Breast epithelium (tissue), 4 donors: ENCODE measurements at regions not wholly inside any gene's neighbourhood (a gene's known extent, or its start where the extent isn't known, plus 50 kb on each side); places are given as distances from the start of the nearest gene placed in this dataset.
"Not testable (repeated sequence)": the region's sequence is repeated elsewhere in the genome, so short reads cannot be mapped to it uniquely, and the experiment has no call there.

Source experiments
- DNase-seq, 2 donors: peaks; one replicate each; pipeline ENCODE4 v3.0.0-alpha.2; 2019; ENCODE audit warnings: low spot score in 2 of 2
- H3K27ac ChIP-seq, 2 donors: fragments of 200-600 bp; sonication (generic) in 1 of 2; one replicate each; pipeline ENCODE4 v1.5.1; 2016 to 2019; ENCODE audit warnings: mild to moderate bottlenecking in 1 of 2
- H3K27me3 ChIP-seq, 2 donors: fragments of 200-600 bp; sonication (generic) in 1 of 2; one replicate each; pipeline versions ENCODE4 v1.5.1 to v1.6.0; 2017 to 2019; ENCODE audit warnings: control low read depth in 1 of 2, mild to moderate bottlenecking in 1 of 2
- H3K36me3 ChIP-seq: fragments of 200-600 bp; one replicate; pipeline ENCODE4 v1.5.1; 2019
- H3K4me1 ChIP-seq, 2 donors: fragments of 200-600 bp; sonication (generic); one replicate each; pipeline ENCODE4 v1.5.1; 2016 to 2019; ENCODE audit warnings: control low read depth in 1 of 2
- H3K4me3 ChIP-seq, 3 donors: fragments of 200-600 bp; sonication (generic); 1 replicate in 2 of 3; 2 replicates in 1 of 3; pipeline ENCODE4 v1.5.1; 2016 to 2019; ENCODE audit warnings: mild to moderate bottlenecking in 3 of 3, moderate library complexity in 2 of 3
- H3K9me3 ChIP-seq, 2 donors: fragments of 200-600 bp; sonication (generic) in 1 of 2; one replicate each; pipeline ENCODE4 v1.5.1; 2016 to 2019; ENCODE audit warnings: control low read depth in 1 of 2
- POLR2A ChIP-seq: fragments of 450-650 bp; IDR thresholded peaks from one replicate; pipeline ENCODE4 v1.6.1; 2016; ENCODE audit warnings: antibody characterized with exemption, mild to moderate bottlenecking, moderate library complexity
- POLR2AphosphoS5 ChIP-seq, 3 donors: sonication (generic); formaldehyde crosslinking; IDR thresholded peaks; one replicate each; pipeline ENCODE4 v1.6.1; 2017; ENCODE audit warnings: antibody characterized with exemption in 3 of 3
- intact Hi-C: fragments of 100-400 bp; cut with DNase I; formaldehyde crosslinking; loops from one replicate; pipeline ENCODE4 v1.15.1; 2023; ENCODE audit warnings: low total_unique reads
- TF ChIP-seq, protein P1 (sequence below), 3 donors: fragments of 450-650 bp; IDR thresholded peaks; one replicate each; pipeline ENCODE4 v1.5.1; 2016 to 2017; ENCODE audit warnings: antibody characterized with exemption in 3 of 3, mild to moderate bottlenecking in 3 of 3, moderate library complexity in 3 of 3

DNA sequence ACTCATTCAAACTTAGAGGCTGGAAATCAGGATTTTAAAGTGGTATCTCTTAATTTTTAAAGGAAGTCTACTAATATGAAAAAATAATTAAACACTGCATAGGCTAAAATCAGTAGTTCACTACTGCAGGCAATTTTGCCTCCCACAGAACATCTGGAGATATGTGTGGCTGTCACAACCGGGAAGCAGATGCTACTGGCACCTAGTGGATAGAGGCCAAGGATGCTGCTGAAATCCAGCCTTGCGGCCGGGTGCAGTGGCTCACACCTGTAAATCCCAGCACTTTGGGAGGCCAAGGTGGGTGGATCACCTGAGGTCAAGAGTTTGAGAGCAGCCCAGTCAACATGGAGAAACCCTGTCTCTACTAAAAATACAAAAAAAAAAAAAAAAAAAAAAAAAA lies 473.9 kb downstream of the XYLT1 start:
- no peaks in the 10 kb centered on the region for H3K27me3 ChIP-seq
- no peaks in the 10 kb centered on the region for H3K36me3 ChIP-seq
- no peak for DNase-seq
- H3K4me1 ChIP-seq: no peaks in the 10 kb centered on the region
- intact Hi-C loops: no loop called here
- no peak overlapping the region for H3K27ac ChIP-seq
- TF ChIP-seq, protein P1, sequence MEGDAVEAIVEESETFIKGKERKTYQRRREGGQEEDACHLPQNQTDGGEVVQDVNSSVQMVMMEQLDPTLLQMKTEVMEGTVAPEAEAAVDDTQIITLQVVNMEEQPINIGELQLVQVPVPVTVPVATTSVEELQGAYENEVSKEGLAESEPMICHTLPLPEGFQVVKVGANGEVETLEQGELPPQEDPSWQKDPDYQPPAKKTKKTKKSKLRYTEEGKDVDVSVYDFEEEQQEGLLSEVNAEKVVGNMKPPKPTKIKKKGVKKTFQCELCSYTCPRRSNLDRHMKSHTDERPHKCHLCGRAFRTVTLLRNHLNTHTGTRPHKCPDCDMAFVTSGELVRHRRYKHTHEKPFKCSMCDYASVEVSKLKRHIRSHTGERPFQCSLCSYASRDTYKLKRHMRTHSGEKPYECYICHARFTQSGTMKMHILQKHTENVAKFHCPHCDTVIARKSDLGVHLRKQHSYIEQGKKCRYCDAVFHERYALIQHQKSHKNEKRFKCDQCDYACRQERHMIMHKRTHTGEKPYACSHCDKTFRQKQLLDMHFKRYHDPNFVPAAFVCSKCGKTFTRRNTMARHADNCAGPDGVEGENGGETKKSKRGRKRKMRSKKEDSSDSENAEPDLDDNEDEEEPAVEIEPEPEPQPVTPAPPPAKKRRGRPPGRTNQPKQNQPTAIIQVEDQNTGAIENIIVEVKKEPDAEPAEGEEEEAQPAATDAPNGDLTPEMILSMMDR (IDR thresholded peaks at IDR 0.05): no peak
- TF ChIP-seq POLR2A: no peak
- TF ChIP-seq POLR2AphosphoS5 (IDR thresholded peaks at IDR 0.05): no peak
- no peaks in the 10 kb centered on the region for H3K9me3 ChIP-seq
- H3K4me3 ChIP-seq: no peak overlapping the region

DNA sequence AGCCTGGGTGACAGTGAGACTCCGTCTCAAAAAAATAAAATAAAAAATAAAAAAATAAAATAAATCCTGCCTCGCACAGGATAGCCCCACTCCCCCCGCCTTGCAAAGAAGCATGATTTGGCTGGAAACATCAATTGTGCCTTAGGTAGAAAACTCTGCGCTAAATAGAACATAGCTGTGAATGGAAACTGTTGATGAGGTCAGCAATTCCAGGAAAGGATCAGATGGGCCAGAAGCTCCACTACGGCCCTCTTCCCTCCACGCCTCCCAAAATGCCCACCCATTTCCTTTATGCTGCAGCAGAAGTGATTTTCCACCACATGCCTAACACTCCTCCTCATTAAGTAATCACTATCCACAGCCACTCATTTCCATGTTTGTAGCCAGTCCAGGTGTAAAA lies 473.4 kb downstream of the XYLT1 start:
- no peaks in the 10 kb centered on the region for H3K27me3 ChIP-seq
- intact Hi-C loops: no loop called here

DNA sequence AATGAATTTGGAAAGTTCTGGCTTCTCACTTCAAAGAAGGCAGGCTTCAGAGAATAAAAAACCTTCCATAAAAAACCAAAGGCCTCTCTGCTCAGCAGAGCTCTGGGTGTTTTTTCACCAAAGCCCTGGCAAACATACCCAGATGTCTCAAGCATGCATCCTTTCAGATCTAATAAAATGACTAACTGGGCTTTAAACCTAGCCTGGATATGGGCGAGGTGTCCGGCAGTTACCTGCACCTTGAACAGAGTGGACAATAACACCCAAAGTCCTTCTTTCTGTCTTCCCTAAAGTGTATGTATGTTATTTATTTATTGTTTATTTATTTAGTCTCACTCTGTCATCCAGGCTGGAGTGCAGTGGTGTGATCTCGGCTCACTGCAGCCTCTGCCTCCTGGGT lies 469.3 kb downstream of the XYLT1 start:
- Histone ChIP-seq H3K36me3 (no peaks in the 10 kb centered on the region), H3K9me3 (no peaks in the 10 kb centered on the region), H3K4me3 (no peak overlapping the region), H3K27ac (no peak overlapping the region), H3K4me1 (no peaks in the 10 kb centered on the region), H3K27me3 (no peaks in the 10 kb centered on the region)
- intact Hi-C loops: loop anchor here (10.0 kb wide), 1 partner anchor 493 kb away; no protein-coding TSS in a partner anchor
- DNase-seq: no peak
- TF ChIP-seq POLR2A (no peak), POLR2AphosphoS5 (IDR thresholded peaks at IDR 0.05) (no peak)
- TF ChIP-seq, protein P1 (IDR thresholded peaks at IDR 0.05): no peak

More for the DNA sequence above, 473.4 kb downstream of the XYLT1 start:
- H3K4me1 ChIP-seq: no peaks in the 10 kb centered on the region
- H3K27ac ChIP-seq: no peak overlapping the region
- TF ChIP-seq POLR2A: no peak
- TF ChIP-seq POLR2AphosphoS5 (IDR thresholded peaks at IDR 0.05): no peak
- TF ChIP-seq, protein P1 (IDR thresholded peaks at IDR 0.05): no peak
- DNase-seq: no peak
- no peaks in the 10 kb centered on the region for H3K36me3 ChIP-seq
- H3K4me3 ChIP-seq: no peak overlapping the region
- H3K9me3 ChIP-seq: no peaks in the 10 kb centered on the region

DNA sequence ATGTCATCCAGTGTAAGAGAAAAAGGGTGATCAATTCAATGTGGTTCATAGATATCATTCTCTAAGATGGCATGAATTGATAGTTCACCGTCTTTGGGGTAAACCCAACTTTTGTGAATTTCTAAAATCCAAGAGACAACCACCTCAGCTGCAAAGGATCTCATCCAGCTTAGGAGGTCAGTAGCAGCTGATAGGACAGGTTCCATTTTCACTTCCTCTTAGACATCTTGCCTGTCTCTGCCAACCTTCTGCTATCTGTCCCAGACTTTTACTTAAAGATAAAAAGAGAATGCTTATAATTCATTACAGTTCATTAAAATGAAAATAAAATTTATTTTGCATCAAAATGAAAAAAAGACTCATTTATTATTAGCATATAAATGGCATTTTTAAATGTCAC lies 468.2 kb downstream of the XYLT1 start:
- H3K4me3 ChIP-seq: no peak overlapping the region
- DNase-seq: no peak
- no peaks in the 10 kb centered on the region for H3K9me3 ChIP-seq
- H3K36me3 ChIP-seq: no peaks in the 10 kb centered on the region
- H3K27ac ChIP-seq: no peak overlapping the region
- TF ChIP-seq POLR2AphosphoS5 (IDR thresholded peaks at IDR 0.05) (no peak), POLR2A (no peak)
- TF ChIP-seq, protein P1 (IDR thresholded peaks at IDR 0.05): no peak
- no peaks in the 10 kb centered on the region for H3K27me3 ChIP-seq
- intact Hi-C loops: loop anchor here (10.0 kb wide), 1 partner anchor 492 kb away; no protein-coding TSS in a partner anchor
- no peaks in the 10 kb centered on the region for H3K4me1 ChIP-seq

DNA sequence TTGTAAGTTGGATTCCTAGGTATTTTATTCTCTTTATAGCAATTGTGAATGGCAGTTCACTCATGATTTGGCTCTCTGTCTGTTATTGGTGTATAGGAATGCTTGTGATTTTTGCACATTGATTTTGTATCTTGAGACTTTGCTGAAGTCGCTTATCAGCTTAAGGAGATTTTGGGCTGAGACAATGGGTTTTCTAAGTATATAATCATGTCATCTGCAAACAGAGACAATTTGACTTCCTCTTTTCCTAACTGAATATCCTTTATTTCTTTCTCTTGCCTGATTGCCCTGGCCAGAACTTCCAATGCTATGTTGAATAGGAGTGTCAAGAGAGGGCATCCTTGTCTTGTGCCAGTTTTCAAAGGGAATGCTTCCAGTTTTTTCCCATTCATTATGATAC lies 464.8 kb downstream of the XYLT1 start:
- H3K4me1 ChIP-seq, H3K27me3 ChIP-seq, DNase-seq, H3K27ac ChIP-seq, H3K4me3 ChIP-seq, H3K9me3 ChIP-seq, H3K36me3 ChIP-seq: not testable (repeated sequence)
- intact Hi-C loops: loop anchor here (10.0 kb wide), 1 partner anchor 489 kb away; no protein-coding TSS in a partner anchor

DNA sequence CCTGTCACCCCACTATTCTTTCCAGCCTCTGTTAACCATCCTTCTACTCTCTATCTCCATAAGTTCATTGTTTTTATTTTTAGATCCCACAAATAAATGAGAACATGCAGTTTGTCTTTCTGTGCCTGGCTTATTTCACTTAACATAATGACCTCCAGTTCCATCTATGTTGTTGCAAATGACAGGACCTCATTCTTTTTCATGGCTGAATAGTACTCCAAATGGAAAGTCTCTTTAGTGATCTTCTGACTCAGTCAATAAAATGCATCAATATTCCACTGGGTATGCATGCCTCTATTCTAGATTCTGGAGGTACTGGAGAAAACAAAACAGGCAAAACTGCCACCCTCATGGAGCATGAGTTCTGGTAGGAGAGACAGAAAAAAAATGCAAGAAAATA lies 459.0 kb downstream of the XYLT1 start:
- Histone ChIP-seq H3K27ac (no peak overlapping the region), H3K9me3 (no peaks in the 10 kb centered on the region)
- intact Hi-C loops: no loop called here

More for the DNA sequence above, 459.0 kb downstream of the XYLT1 start:
- Histone ChIP-seq H3K4me1 (no peaks in the 10 kb centered on the region), H3K27me3 (no peaks in the 10 kb centered on the region), H3K4me3 (no peak overlapping the region), H3K36me3 (no peaks in the 10 kb centered on the region)
- no peak for DNase-seq
- TF ChIP-seq POLR2AphosphoS5 (IDR thresholded peaks at IDR 0.05): no peak
